ENCODE measurements at regions not wholly inside any gene's neighbourhood (a gene's known extent, or its start where the extent isn't known, plus 50 kb on each side); places are given as distances from the start of the nearest gene placed in this dataset.

DNA sequence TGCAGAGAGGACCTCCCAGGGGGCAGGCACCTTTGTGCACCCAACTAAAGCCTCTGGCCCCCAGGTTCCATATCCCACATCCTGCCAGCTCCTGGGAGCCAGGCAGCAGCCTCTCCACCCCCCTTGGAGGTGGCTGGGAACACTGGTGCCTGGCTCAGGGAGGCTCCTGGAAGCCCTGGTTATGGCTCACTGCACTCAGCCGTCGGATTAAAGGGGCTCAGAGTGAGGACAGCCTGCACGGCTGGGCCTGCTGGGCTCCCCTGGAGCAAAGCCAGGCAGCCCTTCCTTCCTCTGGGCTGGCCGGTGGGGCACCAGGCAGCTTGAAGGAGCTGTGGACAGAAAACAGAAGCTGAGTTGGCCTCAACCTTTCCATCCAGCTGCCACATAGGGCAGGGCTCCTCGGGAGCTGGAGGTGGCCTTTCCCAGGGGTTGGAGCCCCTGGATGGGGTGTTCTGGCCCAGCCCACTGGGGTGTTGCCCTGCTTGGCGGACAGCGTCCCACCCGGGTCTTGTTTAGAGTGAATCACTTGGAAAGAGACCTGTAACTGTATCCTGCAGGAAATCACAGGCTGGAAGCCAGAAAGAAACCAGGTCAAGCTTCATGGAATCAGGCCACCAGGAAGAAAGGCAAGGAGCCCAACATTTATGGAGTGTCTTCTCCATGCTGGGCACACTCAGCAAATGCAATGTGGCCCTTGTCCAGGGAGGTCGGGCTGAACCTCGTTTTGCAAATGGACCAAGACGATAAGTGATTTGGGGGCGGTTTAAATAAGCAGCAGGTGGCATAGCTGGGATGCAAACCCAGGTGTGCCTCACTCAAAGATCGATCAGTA lies 253.3 kb downstream of the SOX9 start:
- TF ChIP-seq SNAI2 (CRISPR knock-in tag; IDR thresholded peaks at IDR 0.05), result no peak
- TF ChIP-seq TSHZ2 (CRISPR knock-in tag; IDR thresholded peaks at IDR 0.05), result 0 out of 2 replicates have a peak, but pooled peaks have one; percentile 13
- no peak for TF ChIP-seq ESRRG (CRISPR knock-in tag; IDR thresholded peaks at IDR 0.05)
- TF ChIP-seq ZC3H10 (CRISPR knock-in tag; IDR thresholded peaks at IDR 0.05), result no peak
- ATAC-seq, result peak; percentile 79

DNA sequence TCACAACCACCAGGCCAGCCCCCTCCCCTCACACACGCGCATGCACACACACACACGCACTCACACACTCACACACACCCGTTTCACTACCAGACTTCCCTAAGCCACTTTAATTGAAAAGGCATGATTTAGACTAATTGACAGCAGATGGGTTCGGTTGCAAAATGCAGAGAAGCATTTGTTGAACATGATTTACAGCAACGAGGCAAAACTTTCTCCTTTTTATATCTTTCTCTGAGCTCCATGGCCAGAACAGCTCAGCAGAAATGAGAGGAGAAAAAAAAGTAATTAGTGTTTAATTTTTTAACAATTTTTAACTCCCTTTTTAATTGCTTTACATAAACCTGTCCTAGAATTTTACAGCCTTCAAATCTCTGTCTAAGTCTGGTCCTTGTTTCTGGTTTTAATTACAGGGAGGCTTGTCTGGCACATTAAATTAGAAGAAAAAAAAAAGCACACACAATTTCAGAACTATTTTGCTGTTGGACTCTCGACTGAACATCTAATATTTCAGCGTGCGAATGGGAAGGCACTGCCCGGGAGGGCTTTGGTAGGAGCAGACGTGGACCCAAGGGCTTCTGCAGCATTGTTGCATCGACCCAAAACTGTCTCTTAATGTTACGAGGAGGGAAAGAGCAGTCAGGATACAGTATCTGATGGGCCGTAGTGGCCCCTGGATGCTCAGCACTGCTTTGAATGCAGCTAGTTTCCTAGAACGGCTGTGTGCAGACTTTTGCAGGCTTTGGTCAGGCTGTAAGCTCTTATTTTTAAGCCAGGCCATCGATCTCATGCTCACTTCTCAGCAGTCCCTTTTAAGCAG lies 255.9 kb downstream of the SOX9 start:
- no peak for TF ChIP-seq ZFP30 (CRISPR knock-in tag; IDR thresholded peaks at IDR 0.05)
- no peak for TF ChIP-seq CREB5 (CRISPR knock-in tag; IDR thresholded peaks at IDR 0.05; ENCODE audit: low read depth)
- peak; percentile 90; the same call in 1 of the 2 replicates for TF ChIP-seq POU6F1 (CRISPR knock-in tag; IDR thresholded peaks at IDR 0.05; ENCODE audit: borderline replicate concordance, low read depth)
- TF ChIP-seq CSRNP3 (CRISPR knock-in tag; IDR thresholded peaks at IDR 0.05), result peak; percentile 66; the same call in 1 of the 2 replicates
- no peak for TF ChIP-seq PPARA (CRISPR knock-in tag; IDR thresholded peaks at IDR 0.05; ENCODE audit: borderline replicate concordance)
- peak; percentile 94 for TF ChIP-seq ISL1 (CRISPR knock-in tag; IDR thresholded peaks at IDR 0.05)
- TF ChIP-seq BACH2 (CRISPR knock-in tag; IDR thresholded peaks at IDR 0.05; ENCODE audit: borderline replicate concordance), result peak; percentile 59
- no peak for TF ChIP-seq TOX (CRISPR knock-in tag; IDR thresholded peaks at IDR 0.05; ENCODE audit: borderline replicate concordance)
- TF ChIP-seq ZNF8 (CRISPR knock-in tag; IDR thresholded peaks at IDR 0.05), result no peak
- no peak for TF ChIP-seq ESRRG (CRISPR knock-in tag; IDR thresholded peaks at IDR 0.05)
- TF ChIP-seq ZFP3 (CRISPR knock-in tag; IDR thresholded peaks at IDR 0.05), result no peak
- TF ChIP-seq, protein P1, sequence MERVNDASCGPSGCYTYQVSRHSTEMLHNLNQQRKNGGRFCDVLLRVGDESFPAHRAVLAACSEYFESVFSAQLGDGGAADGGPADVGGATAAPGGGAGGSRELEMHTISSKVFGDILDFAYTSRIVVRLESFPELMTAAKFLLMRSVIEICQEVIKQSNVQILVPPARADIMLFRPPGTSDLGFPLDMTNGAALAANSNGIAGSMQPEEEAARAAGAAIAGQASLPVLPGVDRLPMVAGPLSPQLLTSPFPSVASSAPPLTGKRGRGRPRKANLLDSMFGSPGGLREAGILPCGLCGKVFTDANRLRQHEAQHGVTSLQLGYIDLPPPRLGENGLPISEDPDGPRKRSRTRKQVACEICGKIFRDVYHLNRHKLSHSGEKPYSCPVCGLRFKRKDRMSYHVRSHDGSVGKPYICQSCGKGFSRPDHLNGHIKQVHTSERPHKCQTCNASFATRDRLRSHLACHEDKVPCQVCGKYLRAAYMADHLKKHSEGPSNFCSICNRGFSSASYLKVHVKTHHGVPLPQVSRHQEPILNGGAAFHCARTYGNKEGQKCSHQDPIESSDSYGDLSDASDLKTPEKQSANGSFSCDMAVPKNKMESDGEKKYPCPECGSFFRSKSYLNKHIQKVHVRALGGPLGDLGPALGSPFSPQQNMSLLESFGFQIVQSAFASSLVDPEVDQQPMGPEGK (CRISPR knock-in tag; IDR thresholded peaks at IDR 0.05; ENCODE audit: borderline replicate concordance), result peak; percentile 72; the same call in 1 of the 2 replicates
- no peak; the same call in 1 of the 2 replicates for TF ChIP-seq ARNTL (CRISPR knock-in tag; IDR thresholded peaks at IDR 0.05; ENCODE audit: borderline replicate concordance, low read depth)
- peak; percentile 100 for TF ChIP-seq TCF4 (CRISPR knock-in tag; IDR thresholded peaks at IDR 0.05; ENCODE audit: borderline replicate concordance)
- peak; percentile 81; the same call in 1 of the 2 replicates for TF ChIP-seq TSHZ2 (CRISPR knock-in tag; IDR thresholded peaks at IDR 0.05)
- TF ChIP-seq OSR1 (CRISPR knock-in tag; IDR thresholded peaks at IDR 0.05), result no peak
- no peak; the same call in 1 of the 2 replicates for TF ChIP-seq SNAI2 (CRISPR knock-in tag; IDR thresholded peaks at IDR 0.05)
- TF ChIP-seq ZNF70 (CRISPR knock-in tag; IDR thresholded peaks at IDR 0.05), result 0 out of 2 replicates have a peak, but pooled peaks have one; percentile 10
- TF ChIP-seq CSDC2 (CRISPR knock-in tag; IDR thresholded peaks at IDR 0.05), result no peak
- no peak for TF ChIP-seq ZNF565 (CRISPR knock-in tag; conservative IDR thresholded peaks at IDR 0.05; ENCODE audit: low read depth)
- no peak for TF ChIP-seq ZC3H10 (CRISPR knock-in tag; IDR thresholded peaks at IDR 0.05)
- no peak; the same call in 1 of the 2 replicates for TF ChIP-seq GLIS3 (CRISPR knock-in tag; IDR thresholded peaks at IDR 0.05)
- TF ChIP-seq RARB (CRISPR knock-in tag; IDR thresholded peaks at IDR 0.05), result no peak
- peak; percentile 43 for ATAC-seq
